SK-N-MC (cell line): ENCODE measurements at regions not wholly inside any gene's neighbourhood (a gene's known extent, or its start where the extent isn't known, plus 50 kb on each side); places are given as distances from the start of the nearest gene placed in this dataset.

ENCODE experiments used
- EZH2 ChIP-seq: fragments of 200-600 bp; sonication (generic); IDR thresholded peaks from one replicate; pipeline ENCODE4 v1.6.1; 2017; ENCODE audit warnings: antibody characterized with exemption
- FOXP2 ChIP-seq: optimal IDR thresholded peaks from 2 replicates; pipeline ENCODE3; 2011; ENCODE audit warnings: mild to moderate bottlenecking, moderate library complexity; ENCODE audit not compliant: insufficient read depth; ENCODE audit errors: extremely low read length, control extremely low read depth
- POLR2AphosphoS5 ChIP-seq: IDR thresholded peaks from 2 replicates; pipeline ENCODE4 v1.6.1; 2012; ENCODE audit warnings: mild to moderate bottlenecking, low read depth, low read length, borderline replicate concordance

- TF ChIP-seq FOXP2 (no peak), EZH2 (no peak), POLR2AphosphoS5 (no peak)
Observed at GRCh38 chr11:103832762-103833161, 203.7 kb upstream of the DDI1 start.
